ENCODE measurements at regions not wholly inside any gene's neighbourhood (a gene's known extent, or its start where the extent isn't known, plus 50 kb on each side); places are given as distances from the start of the nearest gene placed in this dataset.

GRCh38 chr1:38102636-38103035 lies 56.0 kb upstream of the POU3F1 start:
- H3K27ac Mint-ChIP-seq: no peak overlapping the region
- no peaks in the 10 kb centered on the region for H3K9me3 Mint-ChIP-seq
- no peak for DNase-seq
- H3K4me1 Mint-ChIP-seq (ENCODE audit: low read depth): no peaks in the 10 kb centered on the region
- no peaks in the 10 kb centered on the region for H3K36me3 Mint-ChIP-seq (ENCODE audit: low read depth)
- no peak overlapping the region for H3K4me3 Mint-ChIP-seq
- H3K27me3 Mint-ChIP-seq: peaks cover 18% of the 10 kb centered on the region

- H3K27me3 Mint-ChIP-seq: peaks cover 14% of the 10 kb centered on the region
- no peaks in the 10 kb centered on the region for H3K4me1 Mint-ChIP-seq (ENCODE audit: low read depth)
- H3K27ac Mint-ChIP-seq: no peak overlapping the region
- H3K36me3 Mint-ChIP-seq (ENCODE audit: low read depth): no peaks in the 10 kb centered on the region
- no peak for DNase-seq
- H3K9me3 Mint-ChIP-seq: no peaks in the 10 kb centered on the region
- no peak overlapping the region for H3K4me3 Mint-ChIP-seq
These were observed 54.6 kb upstream of the POU3F1 start for GRCh38 chr1:38101037-38101785.

GRCh38 chr1:38098101-38098847 lies 51.7 kb upstream of the POU3F1 start:
- H3K4me1 Mint-ChIP-seq (ENCODE audit: low read depth): no peaks in the 10 kb centered on the region

GRCh38 chr1:38097284-38097898 lies 50.8 kb upstream of the POU3F1 start:
- Mint-ChIP-seq H3K4me3 (no peak overlapping the region), H3K27me3 (peaks cover 17% of the 10 kb centered on the region)

More at GRCh38 chr1:38098101-38098847, 51.7 kb upstream of the POU3F1 start:
- no peak overlapping the region for H3K27ac Mint-ChIP-seq
- no peaks in the 10 kb centered on the region for H3K36me3 Mint-ChIP-seq (ENCODE audit: low read depth)
- no peak for DNase-seq
- H3K9me3 Mint-ChIP-seq: no peaks in the 10 kb centered on the region
- H3K4me3 Mint-ChIP-seq: no peak overlapping the region
- peaks cover 12% of the 10 kb centered on the region for H3K27me3 Mint-ChIP-seq

More at GRCh38 chr1:38097284-38097898, 50.8 kb upstream of the POU3F1 start:
- Mint-ChIP-seq H3K9me3 (no peaks in the 10 kb centered on the region), H3K27ac (no peak overlapping the region), H3K4me1 (ENCODE audit: low read depth) (no peaks in the 10 kb centered on the region), H3K36me3 (ENCODE audit: low read depth) (no peaks in the 10 kb centered on the region)
- no peak for DNase-seq

Measured in activated T-cell treated with anti-CD3 and anti-CD28 coated beads, Interleukin-2, amount 50 U/mL, for 24 hours (primary cell).